HCT116 (cell line): ENCODE measurements at regions not wholly inside any gene's neighbourhood (a gene's known extent, or its start where the extent isn't known, plus 50 kb on each side); places are given as distances from the start of the nearest gene placed in this dataset.
A peak's percentile ranks its signal among the peaks of the same experiment; 100 is the strongest.

Source experiments
- ATAC-seq: fragments of 200-7000 bp; cut with Tn5 transposase; 2 replicates; pipeline ENCODE4 v1.9.1; 2020; ENCODE audit warnings: mild to moderate bottlenecking, moderate library complexity
- BruUV-seq: library from RNA; stranded (reverse); fragments of 400-500 nt; replicated peaks from 2 replicates; lab custom pipeline; 2021; lab: Mats Ljungman, UMichigan
- CTCF ChIA-PET: fragments of 300-600 bp; sonication (Branson Sonifier 250); formaldehyde crosslinking; loops from one replicate; lab custom pipeline; 2021; ENCODE audit warnings: antibody characterized with exemption; lab: Charles Lee
- POLR2A ChIA-PET: fragments of 300-600, 350-600 bp; sonication (Branson Sonifier 250); formaldehyde crosslinking; loops from one replicate; lab custom pipeline; 2021; ENCODE audit warnings: antibody characterized with exemption; lab: Charles Lee
- RAD21 ChIA-PET, 2 experiments: fragments of 300-600 bp; sonication (Branson Sonifier 250); formaldehyde crosslinking; loops; one replicate each; lab custom pipeline; 2023; ENCODE audit warnings: low total read pairs in 2 of 2; ENCODE audit not compliant: uncharacterized antibody in 2 of 2, unreplicated experiment in 2 of 2, low non-redundant PET in 1 of 2; lab: Charles Lee
- DNase-seq: peaks from one replicate; pipeline ENCODE4 v3.0.0-alpha.2; 2010; ENCODE audit warnings: low read depth, low spot score
- H2AFZ ChIP-seq: fragments of 200-600 bp; shearing (Covaris generic), sonication (generic); 2 replicates; pipeline ENCODE4 v1.6.1; 2017; ENCODE audit warnings: low read depth, mixed run types, mixed read lengths, antibody characterized with exemption, low read length; ENCODE audit not compliant: poor library complexity, severe bottlenecking
- H3K27ac ChIP-seq: 2 replicates; pipeline ENCODE4 v1.5.1; 2012; ENCODE audit warnings: low read depth, low read length
- H3K27me3 ChIP-seq: fragments of 200-600 bp; sonication (generic); 2 replicates; pipeline ENCODE4 v1.6.1; 2016; ENCODE audit warnings: mixed run types, low read length, mixed read lengths; ENCODE audit not compliant: insufficient read depth
- H3K36me3 ChIP-seq, 2 experiments: fragments of 200-500 bp in 1 of 2; fragments of 200-600 bp in 1 of 2; sonication (Bioruptor generic) in 1 of 2; sonication (generic) in 1 of 2; 2 replicates each; pipeline versions ENCODE4 v1.5.1 to v1.6.1; 2014 to 2016; ENCODE audit warnings: low read length in 2 of 2, inconsistent platforms in 1 of 2, mixed read lengths in 1 of 2, mixed run types in 1 of 2; ENCODE audit not compliant: insufficient read depth in 2 of 2, control insufficient read depth in 1 of 2
- H3K4me1 ChIP-seq, 2 experiments: fragments of 200-600 bp in 1 of 2; sonication (generic) in 1 of 2; 2 replicates each; pipeline versions ENCODE4 v1.5.1 to v1.6.1; 2012 to 2017; ENCODE audit warnings: low read length in 2 of 2, inconsistent platforms in 1 of 2, mild to moderate bottlenecking in 1 of 2, mixed read lengths in 1 of 2, mixed run types in 1 of 2, moderate library complexity in 1 of 2; ENCODE audit not compliant: insufficient read depth in 2 of 2, control insufficient read depth in 1 of 2
- H3K4me2 ChIP-seq: fragments of 200-600 bp; sonication (generic); 2 replicates; pipeline ENCODE4 v1.6.1; 2017; ENCODE audit warnings: mixed run types, low read length, mixed read lengths
- H3K4me3 ChIP-seq, 2 experiments: fragments of 200-600 bp in 1 of 2; sonication (generic) in 1 of 2; replicated peaks in 1 of 2; 2 replicates each; pipeline ENCODE4 v1.5.1; 2011 to 2016; ENCODE audit warnings: low read length in 2 of 2, control low read depth in 1 of 2, low read depth in 1 of 2, mild to moderate bottlenecking in 1 of 2, mixed read lengths in 1 of 2, mixed run types in 1 of 2
- H3K79me2 ChIP-seq: fragments of 200-600 bp; sonication (generic); 2 replicates; pipeline ENCODE4 v1.6.1; 2017; ENCODE audit warnings: mild to moderate bottlenecking, mixed run types, low read length, moderate library complexity, mixed read lengths; ENCODE audit not compliant: insufficient read depth
- H3K9ac ChIP-seq: fragments of 200-600 bp; sonication (generic); 2 replicates; pipeline ENCODE4 v1.6.1; 2016; ENCODE audit warnings: low read length, mixed read lengths
- H3K9me2 ChIP-seq: fragments of 200-600 bp; sonication (generic), shearing (Covaris generic); 2 replicates; pipeline ENCODE4 v1.6.1; 2017; ENCODE audit warnings: mixed run types, mild to moderate bottlenecking, moderate library complexity; ENCODE audit not compliant: insufficient read depth
- H3K9me3 ChIP-seq, 2 experiments: fragments of 200-500 bp in 1 of 2; fragments of 200-600 bp in 1 of 2; sonication (Bioruptor generic) in 1 of 2; sonication (generic) in 1 of 2; 2 replicates each; pipeline ENCODE4 v1.6.1; 2014 to 2017; ENCODE audit warnings: low read length in 2 of 2, mixed read lengths in 2 of 2, inconsistent platforms in 1 of 2, low read depth in 1 of 2, mild to moderate bottlenecking in 1 of 2, mixed run types in 1 of 2, moderate library complexity in 1 of 2; ENCODE audit not compliant: control insufficient read depth in 1 of 2, insufficient read depth in 1 of 2
- H4K20me1 ChIP-seq: fragments of 200-600 bp; sonication (generic), shearing (Covaris generic); 2 replicates; pipeline ENCODE4 v1.6.1; 2017; ENCODE audit warnings: mixed run types, mild to moderate bottlenecking, moderate library complexity; ENCODE audit not compliant: insufficient read depth
- ATF3 ChIP-seq: IDR thresholded peaks from 2 replicates; pipeline ENCODE4 v1.6.1; 2012
- CBX3 ChIP-seq: IDR thresholded peaks from 2 replicates; pipeline ENCODE4 v1.6.1; 2012; ENCODE audit warnings: low read depth
- CEBPB ChIP-seq: IDR thresholded peaks from 2 replicates; pipeline ENCODE4 v1.6.1; 2012; ENCODE audit warnings: low read depth
- CTCF ChIP-seq, 3 experiments: fragments of 200-600 bp in 1 of 3; sonication (generic) in 1 of 3; IDR thresholded peaks in 2 of 3; conservative IDR thresholded peaks in 1 of 3; 2 replicates each; pipeline ENCODE4 v1.5.1; 2012 to 2017; ENCODE audit warnings: low read depth in 2 of 3, low read length in 2 of 3, antibody characterized with exemption in 1 of 3, borderline replicate concordance in 1 of 3, control low read depth in 1 of 3, mild to moderate bottlenecking in 1 of 3, mixed read lengths in 1 of 3, mixed run types in 1 of 3, moderate library complexity in 1 of 3; ENCODE audit not compliant: insufficient read depth in 1 of 3
- EGR1 ChIP-seq: IDR thresholded peaks from 2 replicates; pipeline ENCODE4 v1.6.1; 2012; ENCODE audit warnings: low read depth
- ELF1 ChIP-seq: IDR thresholded peaks from 2 replicates; pipeline ENCODE4 v1.6.1; 2012; ENCODE audit warnings: low read depth, borderline replicate concordance
- EZH2 ChIP-seq: fragments of 200-600 bp; sonication (generic); IDR thresholded peaks from 2 replicates; pipeline ENCODE4 v1.6.1; 2017; ENCODE audit warnings: antibody characterized with exemption, mixed run types
- JUND ChIP-seq: IDR thresholded peaks from 2 replicates; pipeline ENCODE4 v1.6.1; 2012
- MAX ChIP-seq: IDR thresholded peaks from 2 replicates; pipeline ENCODE4 v1.6.1; 2012
- POLR2A ChIP-seq: IDR thresholded peaks from 2 replicates; pipeline ENCODE4 v1.7.0; 2011; ENCODE audit warnings: borderline replicate concordance; ENCODE audit not compliant: insufficient read depth, insufficient read length; ENCODE audit errors: extremely low read depth
- POLR2AphosphoS5 ChIP-seq: IDR thresholded peaks from 2 replicates; pipeline ENCODE4 v1.6.1; 2011; ENCODE audit warnings: mild to moderate bottlenecking, low read depth, low read length, moderate library complexity
- RAD21 ChIP-seq: IDR thresholded peaks from 2 replicates; pipeline ENCODE4 v1.6.1; 2012; ENCODE audit warnings: low read depth, mild to moderate bottlenecking
- REST ChIP-seq: IDR thresholded peaks from 2 replicates; pipeline ENCODE4 v1.6.1; 2012; ENCODE audit warnings: low read depth
- SIN3A ChIP-seq: IDR thresholded peaks from 2 replicates; pipeline ENCODE4 v1.6.1; 2012; ENCODE audit warnings: low read depth
- SP1 ChIP-seq: IDR thresholded peaks from 2 replicates; pipeline ENCODE4 v1.6.1; 2012; ENCODE audit warnings: low read depth
- SRF ChIP-seq: IDR thresholded peaks from 2 replicates; pipeline ENCODE4 v1.6.1; 2012; ENCODE audit warnings: low read depth
- TCF7L2 ChIP-seq: IDR thresholded peaks from 2 replicates; pipeline ENCODE4 v1.7.0; 2011; ENCODE audit warnings: borderline replicate concordance, inconsistent platforms; ENCODE audit not compliant: insufficient read depth, insufficient read length; ENCODE audit errors: extremely low read depth
- ZBTB33 ChIP-seq: IDR thresholded peaks from 2 replicates; pipeline ENCODE4 v1.6.1; 2011; ENCODE audit warnings: mild to moderate bottlenecking, low read length, moderate library complexity; ENCODE audit not compliant: insufficient replicate concordance; ENCODE audit errors: extremely low read depth
- ZFX ChIP-seq: fragments of 450-650 bp; IDR thresholded peaks from 2 replicates; pipeline ENCODE4 v1.6.1; 2017
- ZNF274 ChIP-seq: fragments of 200-500 bp; sonication (Bioruptor generic); IDR thresholded peaks from 2 replicates; pipeline ENCODE4 v1.6.1; 2014; ENCODE audit warnings: mild to moderate bottlenecking, low read depth, low read length, inconsistent platforms
- intact Hi-C: fragments of 100-400 bp; cut with micrococcal nuclease; formaldehyde crosslinking; loops from 2 replicates; pipeline ENCODE4 v1.10.0; 2022

GRCh38 chr11:19595840-19596751, 116.5 kb upstream of the NAV2 start:
- Histone ChIP-seq H3K27ac (no peak overlapping the region), H3K9me3 (no peaks in the 10 kb centered on the region), H3K36me3 (no peaks in the 10 kb centered on the region), H3K79me2 (no peaks in the 10 kb centered on the region), H3K9ac (no peak overlapping the region), H3K9me2 (no peaks in the 10 kb centered on the region), H3K4me1 (peaks cover 0 to 6% of the 10 kb centered on the region in 2 experiments; a peak in 1 of 4 replicates), H3K27me3 (peaks cover 23% of the 10 kb centered on the region), H3K4me3 (no peak overlapping the region), H4K20me1 (no peaks in the 10 kb centered on the region), H2AFZ (no peak overlapping the region), H3K4me2 (no peak overlapping the region)
- POLR2A ChIA-PET = no interaction called here
- intact Hi-C loops = no loop called here
- no TSS peak for BruUV-seq
- no peak for DNase-seq
- CTCF ChIA-PET = no interaction called here
- TF ChIP-seq EZH2 = no peak
- TF ChIP-seq MAX = no peak
- TF ChIP-seq SRF = no peak
- TF ChIP-seq SIN3A = no peak
- TF ChIP-seq ATF3 = no peak
- TF ChIP-seq ZFX = no peak
- TF ChIP-seq RAD21 = no peak
- no peak for TF ChIP-seq CEBPB
- no peak for TF ChIP-seq ZNF274
- TF ChIP-seq POLR2AphosphoS5 = no peak
- no peak for TF ChIP-seq CTCF (IDR thresholded peaks at IDR 0.05 in 2 of 3, conservative IDR thresholded peaks at IDR 0.05 in 1 of 3; ENCODE audit: borderline replicate concordance in 1 of 3, insufficient read depth in 1 of 3, low read depth in 2 of 3, low read length in 2 of 3)
- TF ChIP-seq SP1 = no peak
- no peak for TF ChIP-seq CBX3
- TF ChIP-seq TCF7L2 = no peak
- no peak for TF ChIP-seq POLR2A
- no peak for TF ChIP-seq REST
- no peak for TF ChIP-seq JUND
- TF ChIP-seq ZBTB33 = no peak
- no peak for TF ChIP-seq ELF1
- TF ChIP-seq EGR1 = no peak
- ATAC-seq = peak; percentile 20
- RAD21 ChIA-PET = no interaction called here
